NCI-H2029 treated with DMSO at 0.1 percent for 48 hours (cell line): ENCODE measurements at regions not wholly inside any gene's neighbourhood (a gene's known extent, or its start where the extent isn't known, plus 50 kb on each side); places are given as distances from the start of the nearest gene placed in this dataset.

Experiments
- DNase-seq: peaks from one replicate; lab custom pipeline; 2025; lab: John Stamatoyannopoulos, UW

DNA sequence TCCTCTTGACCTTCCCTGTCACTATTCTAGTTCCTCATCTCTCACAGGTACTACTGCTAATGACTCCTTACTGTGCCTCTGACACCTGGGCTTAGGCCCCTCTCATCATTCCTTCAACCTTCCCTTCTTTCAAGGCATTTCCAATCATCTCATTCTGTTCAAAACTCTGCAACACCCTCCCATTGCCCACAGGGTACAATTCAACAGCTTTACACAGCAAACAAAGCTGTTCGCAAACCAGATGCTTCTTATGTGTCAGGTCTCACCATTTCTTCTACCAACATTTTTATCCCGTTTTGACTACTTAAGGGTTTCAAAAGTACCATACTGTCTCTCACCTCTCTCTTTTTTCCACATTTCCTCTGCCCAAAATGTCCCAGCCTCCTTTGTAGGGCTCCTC lies 84.4 kb upstream of the ID4 start:
- no peak for DNase-seq

DNA sequence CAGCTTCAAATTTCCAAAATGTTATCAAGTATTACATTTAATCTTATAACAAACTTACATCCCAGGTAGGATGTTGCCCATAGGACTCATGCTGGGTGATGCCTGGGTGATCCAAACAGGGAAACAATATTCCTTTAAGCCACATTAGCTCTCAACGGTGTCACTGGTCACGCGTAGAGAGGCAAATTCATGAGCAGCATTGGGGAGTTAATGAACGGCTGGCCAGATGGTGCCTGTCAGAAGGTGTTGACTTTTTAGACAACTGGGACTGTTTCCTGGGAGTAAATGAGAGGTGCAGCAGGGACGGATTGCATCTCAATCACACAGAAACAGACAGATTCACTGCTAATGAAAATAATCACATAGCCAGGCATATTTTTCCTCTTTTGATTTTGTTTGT lies 83.3 kb upstream of the ID4 start:
- DNase-seq = no peak

DNA sequence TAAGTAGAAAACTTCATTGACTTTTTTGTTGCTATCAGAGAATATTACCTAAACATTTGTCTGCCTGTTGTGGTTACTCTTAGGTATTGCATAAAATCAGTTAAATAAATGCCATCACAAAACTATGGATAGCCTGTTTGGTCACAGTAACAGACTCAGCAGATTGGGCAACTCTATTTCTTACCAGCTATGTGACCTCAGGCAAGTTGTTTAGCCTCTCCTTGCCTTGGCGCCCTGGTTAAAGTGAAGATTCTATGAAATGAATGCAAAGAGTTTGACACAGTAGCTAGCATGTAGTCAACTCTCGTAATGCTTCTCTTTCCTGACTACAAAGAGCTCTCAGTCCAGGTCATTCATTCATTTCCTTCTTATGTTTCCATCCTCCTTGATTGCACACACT lies 82.5 kb upstream of the ID4 start:
- no peak for DNase-seq

DNA sequence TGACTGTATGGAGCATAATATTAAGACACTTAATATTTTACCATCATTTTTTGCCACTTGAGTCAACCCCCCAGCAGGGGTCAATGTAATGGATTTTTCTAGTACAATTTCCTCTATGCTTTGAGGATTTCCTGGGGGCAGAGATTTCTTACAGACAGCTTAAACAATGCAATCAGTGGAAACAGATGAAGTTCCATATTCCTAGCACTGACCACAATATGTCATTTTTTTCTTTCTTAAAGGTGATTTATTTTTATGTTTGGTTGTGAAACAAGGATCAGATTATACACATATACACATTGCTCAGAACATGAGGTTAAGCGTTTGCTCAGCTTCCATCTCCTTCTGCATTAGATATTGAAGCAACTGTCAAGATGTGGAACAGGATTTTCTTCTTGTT lies 82.0 kb upstream of the ID4 start:
- DNase-seq = no peak

DNA sequence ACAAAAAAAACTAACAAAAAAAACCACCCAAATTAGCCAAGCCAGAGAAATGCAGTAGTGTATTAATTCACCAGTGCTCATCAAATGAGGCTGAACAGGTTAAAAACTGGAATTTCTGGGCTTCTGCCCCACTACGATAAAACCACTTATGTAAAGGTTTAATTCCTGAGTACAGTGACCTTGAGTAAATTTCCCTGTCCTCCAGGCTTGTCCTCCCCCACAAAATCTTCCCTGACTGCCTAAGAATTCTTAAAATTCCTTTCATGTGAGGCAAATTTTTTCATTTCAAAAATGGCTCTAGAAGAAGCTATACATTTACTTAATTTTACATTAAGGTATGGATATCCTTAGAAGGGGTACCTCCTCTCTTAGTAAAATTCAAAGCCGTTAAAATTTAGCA lies 80.1 kb upstream of the ID4 start:
- no peak for DNase-seq

DNA sequence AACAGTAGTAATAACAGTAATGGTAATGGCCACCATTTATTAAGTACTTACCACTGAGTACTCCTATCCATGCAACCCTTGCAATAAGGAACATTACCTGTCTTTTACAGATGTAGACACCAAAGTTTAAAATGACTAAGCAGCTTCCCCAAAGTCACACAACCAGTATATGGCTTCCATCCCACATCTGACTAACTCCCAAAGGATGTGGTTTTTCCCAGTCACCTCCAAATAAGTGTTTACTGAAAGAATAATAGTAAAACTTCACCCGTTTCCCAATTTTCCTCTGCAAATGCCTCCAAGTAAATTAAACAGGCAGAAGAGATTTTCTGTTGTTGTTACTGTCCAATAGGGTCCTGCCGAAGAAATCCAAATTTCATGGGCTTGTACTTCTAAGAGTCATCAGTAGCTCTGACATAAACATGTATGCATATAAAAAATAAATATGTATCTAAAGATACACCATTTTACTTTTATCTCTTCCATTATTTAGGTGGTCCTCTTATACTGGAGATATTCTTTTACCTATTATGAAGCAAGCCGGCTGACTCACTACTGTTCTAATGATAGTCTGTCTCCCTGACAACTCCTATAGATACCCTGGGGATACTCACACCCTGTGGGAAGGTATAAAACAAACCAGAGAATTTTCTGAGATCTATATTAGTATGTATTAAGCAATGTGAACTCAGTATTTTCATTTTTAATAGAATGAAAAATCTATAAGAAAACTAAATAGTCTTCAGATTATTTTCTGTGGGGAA lies 77.9 kb upstream of the ID4 start:
- DNase-seq = no peak

DNA sequence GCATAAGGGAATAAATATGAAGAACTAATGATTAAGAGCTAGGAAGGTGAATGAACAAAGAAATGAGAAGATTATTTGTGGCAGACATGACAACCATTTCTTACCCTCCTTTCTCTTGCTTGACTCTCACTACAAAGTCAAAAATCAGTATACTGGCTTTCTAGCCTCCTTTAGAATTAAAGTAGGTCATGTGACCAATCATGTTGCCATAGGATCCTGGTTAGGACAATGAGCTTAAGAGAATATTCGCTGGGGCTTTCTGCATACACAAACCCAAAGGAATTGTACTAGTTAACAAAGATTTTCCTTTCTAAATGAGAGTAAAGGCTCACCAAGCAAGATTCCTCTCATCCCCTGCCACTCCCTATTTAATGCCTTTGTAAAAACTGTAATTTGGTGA lies 76.0 kb upstream of the ID4 start:
- no peak for DNase-seq

DNA sequence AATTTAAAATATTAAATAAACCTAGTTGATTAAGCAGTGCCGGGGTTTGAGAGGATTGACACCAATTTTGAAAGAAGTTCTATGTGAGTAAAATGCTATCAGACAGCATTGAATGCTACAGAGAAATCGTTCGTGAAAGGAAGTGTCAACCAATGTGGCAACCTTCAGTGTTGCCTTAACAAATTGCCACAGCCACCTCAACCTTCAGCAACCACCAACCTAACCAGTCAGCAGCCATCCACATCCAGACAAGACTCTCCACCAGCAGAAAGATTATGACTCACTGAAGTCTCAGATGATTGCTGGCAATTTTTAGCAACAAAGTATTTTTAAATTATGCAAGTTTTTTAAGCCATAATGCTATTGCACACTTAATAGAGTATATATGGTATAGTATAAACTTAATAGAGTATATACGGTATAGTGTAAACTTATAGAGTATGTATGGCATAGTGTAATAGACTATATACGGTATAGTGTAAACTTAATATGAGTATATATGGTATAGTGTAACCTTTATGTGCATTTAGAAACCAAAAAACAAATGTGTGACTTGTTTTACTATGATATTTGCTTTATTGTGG lies 65.3 kb upstream of the ID4 start:
- DNase-seq = no peak

DNA sequence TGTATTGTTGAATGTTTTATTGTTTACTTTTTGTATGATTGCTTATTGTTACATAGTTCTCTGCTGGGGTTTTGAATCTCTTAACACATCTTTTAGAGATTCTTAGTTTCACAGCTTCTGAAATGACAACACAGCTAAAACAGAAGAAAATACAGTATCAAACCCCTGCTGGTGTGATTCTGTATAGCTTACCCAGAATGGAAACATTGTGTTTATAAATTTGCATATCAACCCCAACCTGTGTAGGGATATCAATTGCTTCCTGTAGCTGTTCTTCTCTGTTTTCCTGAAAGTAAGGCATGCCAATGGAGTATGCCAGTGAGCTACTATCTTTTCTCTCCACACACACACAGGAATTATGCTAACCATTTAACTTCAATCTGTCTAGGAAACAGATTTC lies 64.3 kb upstream of the ID4 start:
- DNase-seq = no peak

DNA sequence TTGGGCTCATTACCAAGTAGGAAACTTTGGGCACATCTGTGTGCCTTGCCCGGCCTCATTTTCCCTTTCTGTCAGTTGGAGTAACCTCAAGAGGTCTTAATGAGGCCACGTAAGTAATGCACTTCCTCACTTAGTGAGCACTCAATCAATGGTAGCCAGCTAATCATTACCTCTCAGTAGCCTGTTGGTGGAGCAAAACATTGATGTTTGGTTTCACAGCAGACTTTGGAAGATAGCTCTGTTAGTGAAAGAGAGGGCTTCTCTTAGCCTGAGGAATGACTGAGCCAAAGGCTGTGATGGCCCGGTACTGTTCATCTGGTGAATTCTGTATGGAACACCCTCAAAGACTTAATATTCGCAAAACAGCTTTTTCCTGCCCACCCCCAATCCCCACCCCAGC lies 55.9 kb upstream of the ID4 start:
- DNase-seq = no peak

DNA sequence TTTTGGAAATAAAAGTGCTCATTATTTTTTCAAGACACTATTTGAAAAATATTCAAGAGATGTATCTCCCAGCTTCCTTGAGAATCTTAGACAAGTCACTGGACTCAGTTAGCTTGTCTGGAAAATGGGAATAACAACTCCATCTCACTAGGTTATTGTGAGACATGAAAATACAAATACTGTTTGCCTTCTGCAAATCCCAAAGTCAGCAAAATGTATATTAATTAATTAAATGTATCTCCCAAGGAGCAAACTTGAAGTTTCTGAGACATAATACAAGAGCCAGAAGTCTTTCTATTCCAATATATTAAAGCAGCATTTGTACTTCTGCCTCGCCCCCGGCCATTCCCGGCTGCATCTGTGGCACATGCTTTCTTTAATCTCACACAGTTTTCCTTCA lies 54.6 kb upstream of the ID4 start:
- DNase-seq = no peak
